DND-41 (cell line): ENCODE measurements at regions not wholly inside any gene's neighbourhood (a gene's known extent, or its start where the extent isn't known, plus 50 kb on each side); places are given as distances from the start of the nearest gene placed in this dataset.

Experiments
- EZH2 ChIP-seq: IDR thresholded peaks from 3 replicates; pipeline ENCODE4 v1.6.1; 2012; ENCODE audit warnings: borderline replicate concordance, low read depth, mild to moderate bottlenecking, moderate library complexity, low read length, inconsistent platforms; ENCODE audit not compliant: severe bottlenecking
- TF ChIP-seq, protein P1 (sequence below): IDR thresholded peaks from 2 replicates; pipeline ENCODE4 v1.5.1; 2012; ENCODE audit warnings: borderline replicate concordance, low read length, moderate library complexity, mild to moderate bottlenecking; ENCODE audit not compliant: poor library complexity, severe bottlenecking; ENCODE audit errors: extremely low read depth

DNA sequence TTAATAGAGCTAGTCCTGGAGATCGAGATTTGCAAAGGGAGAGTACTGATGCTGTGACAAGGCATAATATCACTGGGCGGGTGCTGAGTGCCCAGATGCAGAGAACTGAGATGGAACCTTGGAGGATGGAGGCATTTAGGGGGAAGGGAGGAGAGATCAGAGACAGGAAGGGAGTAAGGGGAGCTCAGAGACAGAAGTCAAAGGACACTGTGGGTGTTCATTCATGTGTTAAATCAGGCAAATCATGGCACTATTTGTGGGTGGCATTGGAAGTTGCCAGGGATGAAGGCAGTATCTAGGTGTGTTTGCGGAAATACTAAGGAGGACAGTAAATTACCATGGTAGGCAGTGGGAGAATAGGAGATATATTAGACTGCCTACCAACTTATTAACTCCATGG lies 135.0 kb downstream of the RBM46 start:
- TF ChIP-seq, protein P1, sequence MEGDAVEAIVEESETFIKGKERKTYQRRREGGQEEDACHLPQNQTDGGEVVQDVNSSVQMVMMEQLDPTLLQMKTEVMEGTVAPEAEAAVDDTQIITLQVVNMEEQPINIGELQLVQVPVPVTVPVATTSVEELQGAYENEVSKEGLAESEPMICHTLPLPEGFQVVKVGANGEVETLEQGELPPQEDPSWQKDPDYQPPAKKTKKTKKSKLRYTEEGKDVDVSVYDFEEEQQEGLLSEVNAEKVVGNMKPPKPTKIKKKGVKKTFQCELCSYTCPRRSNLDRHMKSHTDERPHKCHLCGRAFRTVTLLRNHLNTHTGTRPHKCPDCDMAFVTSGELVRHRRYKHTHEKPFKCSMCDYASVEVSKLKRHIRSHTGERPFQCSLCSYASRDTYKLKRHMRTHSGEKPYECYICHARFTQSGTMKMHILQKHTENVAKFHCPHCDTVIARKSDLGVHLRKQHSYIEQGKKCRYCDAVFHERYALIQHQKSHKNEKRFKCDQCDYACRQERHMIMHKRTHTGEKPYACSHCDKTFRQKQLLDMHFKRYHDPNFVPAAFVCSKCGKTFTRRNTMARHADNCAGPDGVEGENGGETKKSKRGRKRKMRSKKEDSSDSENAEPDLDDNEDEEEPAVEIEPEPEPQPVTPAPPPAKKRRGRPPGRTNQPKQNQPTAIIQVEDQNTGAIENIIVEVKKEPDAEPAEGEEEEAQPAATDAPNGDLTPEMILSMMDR: no peak
- no peak for TF ChIP-seq EZH2
